ENCODE measurements at regions not wholly inside any gene's neighbourhood (a gene's known extent, or its start where the extent isn't known, plus 50 kb on each side); places are given as distances from the start of the nearest gene placed in this dataset.

- TF ChIP-seq, protein P1, sequence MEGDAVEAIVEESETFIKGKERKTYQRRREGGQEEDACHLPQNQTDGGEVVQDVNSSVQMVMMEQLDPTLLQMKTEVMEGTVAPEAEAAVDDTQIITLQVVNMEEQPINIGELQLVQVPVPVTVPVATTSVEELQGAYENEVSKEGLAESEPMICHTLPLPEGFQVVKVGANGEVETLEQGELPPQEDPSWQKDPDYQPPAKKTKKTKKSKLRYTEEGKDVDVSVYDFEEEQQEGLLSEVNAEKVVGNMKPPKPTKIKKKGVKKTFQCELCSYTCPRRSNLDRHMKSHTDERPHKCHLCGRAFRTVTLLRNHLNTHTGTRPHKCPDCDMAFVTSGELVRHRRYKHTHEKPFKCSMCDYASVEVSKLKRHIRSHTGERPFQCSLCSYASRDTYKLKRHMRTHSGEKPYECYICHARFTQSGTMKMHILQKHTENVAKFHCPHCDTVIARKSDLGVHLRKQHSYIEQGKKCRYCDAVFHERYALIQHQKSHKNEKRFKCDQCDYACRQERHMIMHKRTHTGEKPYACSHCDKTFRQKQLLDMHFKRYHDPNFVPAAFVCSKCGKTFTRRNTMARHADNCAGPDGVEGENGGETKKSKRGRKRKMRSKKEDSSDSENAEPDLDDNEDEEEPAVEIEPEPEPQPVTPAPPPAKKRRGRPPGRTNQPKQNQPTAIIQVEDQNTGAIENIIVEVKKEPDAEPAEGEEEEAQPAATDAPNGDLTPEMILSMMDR (tag by site-specific recombination; IDR thresholded peaks at IDR 0.05): no peak
- TF ChIP-seq, protein P2, sequence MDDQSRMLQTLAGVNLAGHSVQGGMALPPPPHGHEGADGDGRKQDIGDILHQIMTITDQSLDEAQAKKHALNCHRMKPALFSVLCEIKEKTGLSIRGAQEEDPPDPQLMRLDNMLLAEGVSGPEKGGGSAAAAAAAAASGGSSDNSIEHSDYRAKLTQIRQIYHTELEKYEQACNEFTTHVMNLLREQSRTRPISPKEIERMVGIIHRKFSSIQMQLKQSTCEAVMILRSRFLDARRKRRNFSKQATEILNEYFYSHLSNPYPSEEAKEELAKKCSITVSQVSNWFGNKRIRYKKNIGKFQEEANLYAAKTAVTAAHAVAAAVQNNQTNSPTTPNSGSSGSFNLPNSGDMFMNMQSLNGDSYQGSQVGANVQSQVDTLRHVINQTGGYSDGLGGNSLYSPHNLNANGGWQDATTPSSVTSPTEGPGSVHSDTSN (CRISPR knock-in tag; IDR thresholded peaks at IDR 0.05): no peak
- no peak for TF ChIP-seq ZBTB10 (tag by site-specific recombination; IDR thresholded peaks at IDR 0.05)
Observed at GRCh38 chr11:28598531-28598930, 490.3 kb downstream of the METTL15 start.
